Nephron progenitor cell (in vitro differentiated cells): ENCODE measurements at regions not wholly inside any gene's neighbourhood (a gene's known extent, or its start where the extent isn't known, plus 50 kb on each side); places are given as distances from the start of the nearest gene placed in this dataset.

Experiments
- DNase-seq: peaks from one replicate; pipeline ENCODE4 v3.0.0; 2021
- H3K27ac Mint-ChIP-seq: 2 replicates; pipeline ENCODE4 v1.8.0; 2021; ENCODE audit warnings: mild to moderate bottlenecking, moderate library complexity, mixed read lengths
- H3K27me3 Mint-ChIP-seq: 2 replicates; pipeline ENCODE4 v1.8.0; 2021; ENCODE audit warnings: mild to moderate bottlenecking, low read depth, mixed read lengths; ENCODE audit not compliant: poor library complexity
- H3K36me3 Mint-ChIP-seq: 2 replicates; pipeline ENCODE4 v1.8.0; 2021; ENCODE audit warnings: low read depth, mixed read lengths
- H3K4me1 Mint-ChIP-seq: 2 replicates; pipeline ENCODE4 v1.8.0; 2021; ENCODE audit warnings: mixed read lengths
- H3K4me3 Mint-ChIP-seq: 2 replicates; pipeline ENCODE4 v1.8.0; 2021; ENCODE audit warnings: mild to moderate bottlenecking, moderate library complexity, mixed read lengths
- H3K9me3 Mint-ChIP-seq: 2 replicates; pipeline ENCODE4 v1.8.0; 2021; ENCODE audit warnings: mild to moderate bottlenecking, moderate library complexity, mixed read lengths
- TF ChIP-seq, protein P1 (sequence below): fragments of 200-600 bp; sonication (generic); IDR thresholded peaks from 2 replicates; pipeline ENCODE4 v1.5.0; 2021; ENCODE audit warnings: antibody characterized with exemption

DNA sequence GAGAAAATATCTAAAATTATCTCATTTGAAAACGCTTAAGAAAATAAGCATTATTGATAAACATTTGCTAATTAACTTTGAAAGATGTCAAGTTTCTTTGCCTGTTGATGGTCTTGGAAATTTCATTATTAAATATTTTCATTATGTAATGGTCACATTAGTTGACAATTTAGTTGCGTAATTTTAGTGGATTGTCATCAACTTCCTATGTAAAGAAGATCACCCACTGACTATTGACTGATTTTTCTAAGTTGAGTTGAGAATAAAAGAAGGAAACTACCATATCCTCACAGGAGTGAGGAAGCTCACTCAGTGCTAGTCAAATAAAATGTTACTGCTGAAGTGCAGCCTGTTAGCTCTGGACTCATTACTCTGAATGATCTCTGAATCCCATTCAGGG, 79.9 kb upstream of the LY86 start:
- Mint-ChIP-seq H3K4me1 (no peaks in the 10 kb centered on the region), H3K27ac (no peak overlapping the region), H3K4me3 (no peak overlapping the region), H3K36me3 (no peaks in the 10 kb centered on the region), H3K27me3 (peaks cover 19% of the 10 kb centered on the region), H3K9me3 (peaks cover 15% of the 10 kb centered on the region)
- TF ChIP-seq, protein P1, sequence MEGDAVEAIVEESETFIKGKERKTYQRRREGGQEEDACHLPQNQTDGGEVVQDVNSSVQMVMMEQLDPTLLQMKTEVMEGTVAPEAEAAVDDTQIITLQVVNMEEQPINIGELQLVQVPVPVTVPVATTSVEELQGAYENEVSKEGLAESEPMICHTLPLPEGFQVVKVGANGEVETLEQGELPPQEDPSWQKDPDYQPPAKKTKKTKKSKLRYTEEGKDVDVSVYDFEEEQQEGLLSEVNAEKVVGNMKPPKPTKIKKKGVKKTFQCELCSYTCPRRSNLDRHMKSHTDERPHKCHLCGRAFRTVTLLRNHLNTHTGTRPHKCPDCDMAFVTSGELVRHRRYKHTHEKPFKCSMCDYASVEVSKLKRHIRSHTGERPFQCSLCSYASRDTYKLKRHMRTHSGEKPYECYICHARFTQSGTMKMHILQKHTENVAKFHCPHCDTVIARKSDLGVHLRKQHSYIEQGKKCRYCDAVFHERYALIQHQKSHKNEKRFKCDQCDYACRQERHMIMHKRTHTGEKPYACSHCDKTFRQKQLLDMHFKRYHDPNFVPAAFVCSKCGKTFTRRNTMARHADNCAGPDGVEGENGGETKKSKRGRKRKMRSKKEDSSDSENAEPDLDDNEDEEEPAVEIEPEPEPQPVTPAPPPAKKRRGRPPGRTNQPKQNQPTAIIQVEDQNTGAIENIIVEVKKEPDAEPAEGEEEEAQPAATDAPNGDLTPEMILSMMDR, result no peak
- no peak for DNase-seq

- no peaks in the 10 kb centered on the region for H3K4me1 Mint-ChIP-seq
- H3K4me3 Mint-ChIP-seq, result no peak overlapping the region
- no peak for DNase-seq
- peaks cover 14% of the 10 kb centered on the region for H3K27me3 Mint-ChIP-seq
- TF ChIP-seq, protein P1, result no peak
- no peaks in the 10 kb centered on the region for H3K36me3 Mint-ChIP-seq
- peaks cover 15% of the 10 kb centered on the region for H3K9me3 Mint-ChIP-seq
- H3K27ac Mint-ChIP-seq, result no peak overlapping the region
Measured at GRCh38 chr6:6509284-6509683, 79.2 kb upstream of the LY86 start.

DNA sequence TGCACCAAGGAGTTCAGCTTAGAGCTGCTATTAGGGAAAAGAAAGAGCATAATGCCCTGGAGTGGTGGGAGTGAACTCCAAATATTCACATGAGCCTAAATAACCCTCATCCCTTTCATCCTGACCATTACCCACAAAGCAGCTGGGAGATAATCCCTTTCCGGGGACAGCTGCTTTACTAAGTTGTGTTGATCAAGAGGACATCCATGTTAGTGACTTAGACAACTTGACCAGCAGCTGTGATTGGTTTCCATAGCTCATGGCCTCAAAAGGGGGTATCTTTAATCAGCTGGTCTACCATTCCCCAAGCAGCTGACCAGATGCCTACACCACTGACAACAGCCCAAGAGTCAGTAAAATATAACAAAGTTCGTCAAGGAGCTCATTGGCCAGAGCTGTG, 75.8 kb upstream of the LY86 start:
- peaks cover 11% of the 10 kb centered on the region for H3K9me3 Mint-ChIP-seq
- no peak overlapping the region for H3K4me3 Mint-ChIP-seq
- H3K27me3 Mint-ChIP-seq, result peaks cover 16% of the 10 kb centered on the region
- no peak overlapping the region for H3K27ac Mint-ChIP-seq
- no peaks in the 10 kb centered on the region for H3K36me3 Mint-ChIP-seq
- H3K4me1 Mint-ChIP-seq, result no peaks in the 10 kb centered on the region
- no peak for DNase-seq
- TF ChIP-seq, protein P1, result no peak

GRCh38 chr6:6515691-6516607, 72.6 kb upstream of the LY86 start:
- H3K4me1 Mint-ChIP-seq, result peaks cover 11% of the 10 kb centered on the region
- DNase-seq, result no peak
- no peaks in the 10 kb centered on the region for H3K36me3 Mint-ChIP-seq
- H3K9me3 Mint-ChIP-seq, result no peaks in the 10 kb centered on the region
- H3K27ac Mint-ChIP-seq, result no peak overlapping the region
- H3K27me3 Mint-ChIP-seq, result peaks cover 12% of the 10 kb centered on the region
- no peak overlapping the region for H3K4me3 Mint-ChIP-seq
- TF ChIP-seq, protein P1, result no peak

- no peaks in the 10 kb centered on the region for H3K9me3 Mint-ChIP-seq
- H3K4me1 Mint-ChIP-seq, result peaks cover 14% of the 10 kb centered on the region
- TF ChIP-seq, protein P1, result no peak
- H3K36me3 Mint-ChIP-seq, result no peaks in the 10 kb centered on the region
- peaks cover 12% of the 10 kb centered on the region for H3K27me3 Mint-ChIP-seq
- no peak for DNase-seq
- no peak overlapping the region for H3K4me3 Mint-ChIP-seq
- no peak overlapping the region for H3K27ac Mint-ChIP-seq
Measured at GRCh38 chr6:6516666-6517458, 71.7 kb upstream of the LY86 start.
